Erythroblast (primary cell): ENCODE measurements at regions not wholly inside any gene's neighbourhood (a gene's known extent, or its start where the extent isn't known, plus 50 kb on each side); places are given as distances from the start of the nearest gene placed in this dataset.

Source experiments
- GATA1 ChIP-seq: IDR thresholded peaks from 2 replicates; pipeline ENCODE4 v1.6.1; 2011; ENCODE audit warnings: low read depth, mild to moderate bottlenecking, control low read depth, low read length, moderate library complexity
- POLR2A ChIP-seq: IDR thresholded peaks from 2 replicates; pipeline ENCODE4 v1.6.1; 2011; ENCODE audit warnings: mild to moderate bottlenecking, low read length

DNA sequence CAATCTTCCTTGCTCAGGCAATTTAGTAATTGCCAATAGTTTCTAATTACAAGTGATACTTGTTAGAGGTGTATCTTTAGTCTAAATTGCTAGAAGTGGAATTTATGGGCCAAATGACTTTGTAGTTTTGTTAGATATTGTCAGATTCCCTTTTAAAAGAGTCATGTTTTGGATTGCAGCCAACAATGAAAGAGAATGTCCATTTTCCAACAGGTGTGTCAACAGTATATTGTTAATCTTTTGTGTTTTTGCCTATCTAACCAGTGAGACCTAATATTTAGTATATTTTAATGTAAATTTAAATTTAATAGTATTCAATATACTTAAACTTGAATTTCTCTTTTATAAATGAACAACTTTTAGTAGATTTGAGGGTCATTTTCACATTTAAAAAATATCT is 259.4 kb upstream of the ETAA1 start:
- TF ChIP-seq POLR2A: no peak
- no peak for TF ChIP-seq GATA1
